ENCODE measurements at regions not wholly inside any gene's neighbourhood (a gene's known extent, or its start where the extent isn't known, plus 50 kb on each side); places are given as distances from the start of the nearest gene placed in this dataset.

DNA sequence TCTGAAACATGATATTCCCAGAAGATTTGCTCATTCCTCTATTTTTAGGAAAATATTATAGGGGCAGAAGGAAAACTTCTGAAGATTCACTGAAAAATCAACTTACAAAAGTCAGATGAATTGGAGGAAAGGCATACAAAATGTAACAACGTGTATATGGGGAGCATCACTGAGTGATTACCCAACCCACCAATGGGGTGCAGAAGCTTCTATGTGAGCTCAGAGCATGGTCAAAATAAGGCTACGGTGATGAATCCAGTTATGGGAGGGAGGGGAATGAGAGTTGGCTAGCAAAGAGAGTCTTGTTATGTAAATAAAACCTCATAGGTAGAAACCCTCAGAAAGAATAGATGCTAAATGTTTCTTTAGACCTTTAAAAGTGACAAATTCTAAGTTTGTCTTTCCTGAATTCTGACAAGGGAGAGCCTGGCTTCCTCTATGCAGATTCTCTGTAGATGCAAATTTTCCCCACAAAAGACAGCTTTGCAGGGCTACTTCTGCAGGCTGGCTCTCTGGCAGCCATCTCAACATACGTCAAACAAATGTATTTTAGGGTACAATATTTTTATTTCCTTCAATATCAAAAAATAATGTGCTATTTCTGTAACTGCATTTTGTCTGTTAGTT, 171.4 kb upstream of the NDUFV2 start:
- TF ChIP-seq, protein P1, sequence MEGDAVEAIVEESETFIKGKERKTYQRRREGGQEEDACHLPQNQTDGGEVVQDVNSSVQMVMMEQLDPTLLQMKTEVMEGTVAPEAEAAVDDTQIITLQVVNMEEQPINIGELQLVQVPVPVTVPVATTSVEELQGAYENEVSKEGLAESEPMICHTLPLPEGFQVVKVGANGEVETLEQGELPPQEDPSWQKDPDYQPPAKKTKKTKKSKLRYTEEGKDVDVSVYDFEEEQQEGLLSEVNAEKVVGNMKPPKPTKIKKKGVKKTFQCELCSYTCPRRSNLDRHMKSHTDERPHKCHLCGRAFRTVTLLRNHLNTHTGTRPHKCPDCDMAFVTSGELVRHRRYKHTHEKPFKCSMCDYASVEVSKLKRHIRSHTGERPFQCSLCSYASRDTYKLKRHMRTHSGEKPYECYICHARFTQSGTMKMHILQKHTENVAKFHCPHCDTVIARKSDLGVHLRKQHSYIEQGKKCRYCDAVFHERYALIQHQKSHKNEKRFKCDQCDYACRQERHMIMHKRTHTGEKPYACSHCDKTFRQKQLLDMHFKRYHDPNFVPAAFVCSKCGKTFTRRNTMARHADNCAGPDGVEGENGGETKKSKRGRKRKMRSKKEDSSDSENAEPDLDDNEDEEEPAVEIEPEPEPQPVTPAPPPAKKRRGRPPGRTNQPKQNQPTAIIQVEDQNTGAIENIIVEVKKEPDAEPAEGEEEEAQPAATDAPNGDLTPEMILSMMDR (conservative IDR thresholded peaks at IDR 0.05; ENCODE audit: low read length): no peak
- no peak for TF ChIP-seq EZH2phosphoT487 (IDR thresholded peaks at IDR 0.05; ENCODE audit: borderline replicate concordance, low read depth, low read length)

Data from OCI-LY7 (cell line).